ENCODE measurements at regions not wholly inside any gene's neighbourhood (a gene's known extent, or its start where the extent isn't known, plus 50 kb on each side); places are given as distances from the start of the nearest gene placed in this dataset.

GRCh38 chr2:38446906-38447561, 70.0 kb upstream of the ATL2 start:
- no peak for DNase-seq

GRCh38 chr2:38446418-38446817, 69.3 kb upstream of the ATL2 start:
- DNase-seq, result no peak

DNA sequence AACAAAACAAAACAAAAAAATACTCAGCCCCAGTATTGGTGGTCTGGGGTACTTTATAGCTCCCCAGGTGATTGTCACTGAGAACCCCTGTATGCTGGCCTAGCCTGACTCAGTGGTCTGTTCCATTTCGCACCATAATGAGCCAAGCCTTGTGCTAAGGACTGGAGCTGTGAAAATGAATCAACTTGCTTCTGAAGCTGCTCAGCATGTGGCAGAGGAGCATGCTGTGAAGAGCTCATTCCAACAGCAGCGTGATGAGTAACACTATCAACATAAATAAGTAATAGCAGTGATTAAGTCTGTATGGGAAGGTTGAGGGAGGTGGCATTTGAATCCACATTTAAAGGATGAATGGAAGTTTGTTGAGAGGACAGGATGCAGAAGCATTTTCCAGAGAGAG, 67.2 kb upstream of the ATL2 start:
- no peak for DNase-seq

DNA sequence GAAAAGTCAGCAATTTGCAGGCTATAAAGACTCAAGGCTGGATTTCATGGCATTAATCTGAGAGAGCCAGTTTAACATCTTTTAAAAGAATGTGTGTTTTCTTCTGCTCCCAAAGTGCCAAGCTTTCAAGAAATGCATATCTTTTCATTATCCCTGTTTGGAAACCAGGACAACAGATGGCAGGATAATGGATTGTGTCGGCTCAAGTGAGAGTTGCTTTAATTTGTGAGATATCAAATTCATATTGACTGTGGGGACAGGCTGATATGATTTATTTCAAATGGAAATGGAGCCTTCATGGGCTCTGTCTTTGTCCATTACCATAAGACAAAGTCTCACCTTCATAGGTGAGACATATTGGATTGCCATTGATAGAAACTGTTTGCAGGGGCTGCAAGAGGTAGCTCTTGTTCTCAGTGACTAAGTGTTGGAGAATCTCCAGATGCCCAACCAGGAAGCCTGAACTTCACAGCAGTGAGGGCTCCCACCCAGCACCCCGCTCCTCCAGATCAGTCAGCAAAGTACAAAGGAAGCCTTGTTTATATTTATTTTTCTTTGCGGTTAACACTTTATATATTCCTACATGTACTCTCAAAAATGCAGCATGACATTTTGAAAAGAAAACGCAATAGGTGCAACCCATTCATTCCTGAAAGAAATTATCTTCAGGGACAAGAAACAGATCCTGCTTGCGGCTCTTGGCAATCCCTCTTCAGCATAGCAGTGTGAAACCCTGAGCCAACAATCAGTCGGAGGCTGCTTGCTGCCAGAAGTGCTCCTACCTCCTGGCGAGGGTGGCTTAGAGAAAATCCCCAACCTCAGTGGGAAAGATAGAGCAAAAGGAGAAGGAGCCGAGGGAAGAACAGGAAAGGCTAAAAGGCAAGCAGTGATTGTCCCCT, 65.8 kb upstream of the ATL2 start:
- no peak for DNase-seq

DNA sequence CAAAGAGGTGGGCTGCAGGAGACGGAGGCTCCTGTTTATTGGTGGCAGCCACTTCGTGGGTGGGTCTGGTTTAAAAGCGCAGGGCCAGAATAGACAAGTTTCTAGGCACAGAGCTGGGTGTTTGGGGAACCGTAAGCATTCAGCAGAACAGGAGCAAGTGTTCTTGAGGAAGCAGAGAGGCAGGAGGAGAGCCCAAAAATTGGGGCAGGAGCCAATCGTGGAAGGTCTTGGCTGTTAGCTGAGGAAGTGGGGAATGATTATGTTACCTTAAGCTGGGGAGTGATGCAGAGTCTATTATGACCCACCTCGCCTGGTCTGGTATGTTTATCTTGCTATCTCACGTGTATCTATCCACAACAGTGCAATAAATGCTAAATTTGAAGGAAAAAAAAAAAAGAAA, 64.3 kb upstream of the ATL2 start:
- DNase-seq, result no peak

- no peak for DNase-seq
Observed at GRCh38 chr2:38440655-38441054, 63.6 kb upstream of the ATL2 start.

GRCh38 chr2:38439863-38440262, 62.8 kb upstream of the ATL2 start:
- DNase-seq, result no peak

DNA sequence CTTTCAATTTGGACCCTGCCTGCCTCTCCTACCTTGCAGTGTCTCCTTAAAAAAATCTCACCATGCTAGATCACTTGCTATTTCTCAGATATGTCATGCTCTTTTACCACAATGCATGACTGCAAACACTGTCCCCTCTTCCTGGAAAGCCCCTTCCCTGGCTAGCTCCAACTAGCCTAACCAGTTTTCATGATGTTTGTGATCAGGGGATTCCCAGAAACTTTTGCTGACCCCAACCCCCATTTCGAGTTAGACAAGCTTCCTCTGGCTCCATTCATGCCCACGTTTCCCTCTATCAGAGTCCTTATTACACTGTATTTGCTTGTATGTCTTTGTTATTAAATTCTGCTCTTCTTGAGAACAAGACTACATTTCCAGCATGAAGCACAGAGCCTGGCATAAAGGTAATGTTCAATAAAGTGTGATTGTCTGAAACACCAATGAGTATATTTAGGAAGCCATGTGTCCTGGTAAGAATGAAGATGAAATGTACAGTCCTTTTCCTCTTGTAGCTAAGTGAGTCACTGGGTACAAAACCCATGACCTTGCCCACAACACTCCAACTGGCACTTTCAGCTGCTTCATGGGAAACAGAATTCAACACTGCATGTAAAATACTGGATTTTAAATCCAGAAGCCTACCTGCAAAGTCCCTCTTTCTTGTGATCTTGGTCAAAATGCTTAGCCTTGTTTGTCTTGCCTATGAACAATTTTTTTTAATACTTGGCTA, 62.0 kb upstream of the ATL2 start:
- DNase-seq, result no peak

- DNase-seq, result no peak
Observed at GRCh38 chr2:38438133-38438882, 61.2 kb upstream of the ATL2 start.

DNA sequence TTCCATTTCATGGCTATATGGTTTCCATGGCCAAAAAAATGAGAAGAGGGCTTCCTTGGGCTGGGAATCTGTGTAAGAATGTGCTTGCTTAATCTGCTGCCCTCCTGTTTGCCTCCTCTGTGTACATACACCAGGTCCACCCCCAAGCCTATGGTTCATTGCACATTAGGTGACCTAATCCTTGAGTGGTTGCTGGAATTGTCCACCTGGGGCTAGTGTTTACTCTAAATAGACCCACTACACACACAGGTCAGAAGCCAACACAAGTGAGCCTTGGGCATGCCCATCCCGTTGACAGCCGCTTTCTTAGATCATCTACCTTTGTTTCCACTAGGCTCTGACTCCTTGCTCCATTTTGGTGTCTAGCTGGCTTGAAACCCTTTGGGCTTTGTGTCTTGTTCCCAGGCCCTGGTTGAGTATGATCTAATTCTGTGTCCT, 59.2 kb upstream of the ATL2 start:
- no peak for DNase-seq

DNA sequence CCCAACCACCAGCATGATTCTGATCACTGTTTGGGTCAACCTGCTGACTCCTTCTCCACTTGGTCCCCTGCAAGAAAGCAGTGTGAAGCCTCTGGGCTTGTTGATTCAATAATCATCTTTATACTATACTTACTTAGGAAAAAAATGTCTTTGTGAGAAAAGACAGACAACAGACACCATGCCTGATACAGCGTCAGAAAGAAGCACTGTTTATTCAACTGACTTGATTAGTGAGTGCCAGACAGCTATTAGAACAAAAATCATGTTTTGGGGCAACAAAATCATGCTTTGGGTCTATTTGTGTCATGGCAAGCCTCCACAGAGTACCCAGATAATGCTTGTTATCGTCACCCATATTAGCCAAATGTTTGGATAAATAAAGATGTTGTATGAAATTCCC, 58.7 kb upstream of the ATL2 start:
- DNase-seq, result no peak

GRCh38 chr2:38434595-38434994, 57.5 kb upstream of the ATL2 start:
- DNase-seq, result no peak

GRCh38 chr2:38433607-38433975, 56.5 kb upstream of the ATL2 start:
- DNase-seq, result no peak

GRCh38 chr2:38432820-38433606, 55.9 kb upstream of the ATL2 start:
- no peak for DNase-seq

DNA sequence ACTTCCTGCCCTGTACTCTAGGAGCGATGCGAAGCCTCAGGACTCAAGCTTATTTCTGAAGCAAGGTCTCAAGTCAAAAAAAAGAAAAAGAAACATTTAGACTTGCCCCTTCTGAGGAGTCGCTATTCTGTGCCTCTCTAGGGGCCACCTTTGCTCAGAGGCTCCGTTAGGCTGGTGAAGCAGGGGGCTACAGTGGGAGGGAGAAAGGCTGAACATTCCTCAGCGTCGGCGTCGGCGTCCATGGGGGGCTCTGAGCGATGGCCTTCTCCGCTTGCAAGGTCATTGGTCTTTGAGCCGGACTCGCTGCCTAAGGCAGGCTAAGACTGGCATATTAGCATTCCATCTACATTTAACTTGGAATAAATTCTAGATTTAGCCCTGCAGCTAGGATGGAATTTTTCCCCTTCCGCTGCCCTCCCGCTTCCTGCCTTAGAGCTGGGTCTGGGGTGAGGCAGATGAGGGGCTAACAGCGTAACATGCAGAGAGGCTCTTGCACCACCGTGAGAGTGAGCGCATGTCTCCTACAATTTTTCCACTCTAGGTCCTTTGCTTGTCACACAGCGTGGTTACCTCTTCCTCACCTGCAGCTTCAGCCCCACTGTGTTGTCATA, 53.6 kb upstream of the ATL2 start:
- no peak for DNase-seq

DNA sequence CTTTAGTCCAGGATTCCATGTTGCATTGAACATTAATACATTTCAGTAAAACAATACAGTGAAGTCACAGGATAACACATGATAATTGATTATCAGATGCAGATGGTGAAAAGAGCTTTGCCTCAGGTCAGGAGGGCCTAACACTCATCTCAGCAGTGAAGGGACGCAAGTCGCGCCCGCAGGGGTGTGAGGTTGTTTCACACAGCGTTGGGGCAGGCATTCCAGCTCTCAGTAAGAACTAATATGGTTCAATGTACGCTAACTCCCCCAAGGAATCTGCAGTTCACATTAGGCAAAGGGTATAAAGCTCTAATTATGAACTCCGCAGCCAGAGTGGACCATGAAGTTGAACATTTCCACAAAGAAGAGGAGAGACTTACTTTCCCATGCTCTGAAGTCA, 53.1 kb upstream of the ATL2 start:
- DNase-seq, result no peak

DNA sequence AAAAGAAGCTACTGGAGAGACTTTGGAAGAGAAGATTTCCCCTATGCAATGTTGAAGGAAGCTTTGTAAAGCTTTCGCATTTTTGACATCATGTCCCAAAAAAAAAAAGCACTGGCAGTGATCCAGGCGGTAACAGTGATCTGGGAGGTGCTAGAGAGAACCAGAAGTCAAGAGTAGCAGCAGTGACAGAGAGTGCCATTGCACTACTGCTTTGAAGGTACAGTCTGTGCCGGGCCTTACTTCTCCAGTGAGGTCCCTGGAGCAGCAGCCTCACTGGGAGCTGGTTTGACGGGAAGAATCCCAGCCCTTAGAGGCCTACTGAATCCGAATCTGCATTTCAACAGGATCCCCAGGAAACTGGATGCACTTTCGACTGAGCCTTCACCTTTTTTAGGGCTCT, 50.9 kb upstream of the ATL2 start:
- DNase-seq, result no peak

- DNase-seq, result no peak
Observed at GRCh38 chr2:38427054-38427453, 50.0 kb upstream of the ATL2 start.

Measured in stimulated activated CD4-positive, alpha-beta T cell treated with anti-CD3 and anti-CD28 coated beads, Interleukin-4, amount 100 ng/mL, for 4 hours (primary cell).